ENCODE measurements at regions not wholly inside any gene's neighbourhood (a gene's known extent, or its start where the extent isn't known, plus 50 kb on each side); places are given as distances from the start of the nearest gene placed in this dataset.

GRCh38 chr10:31172925-31173324, 141.3 kb upstream of the ZNF438 start:
- CTCF ChIA-PET = no interaction called here
- H3K4me3 ChIP-seq = no peak overlapping the region
- no peaks in the 10 kb centered on the region for H3K9me2 ChIP-seq (ENCODE audit: insufficient read depth)
- intact Hi-C loops (cut with micrococcal nuclease; ENCODE audit: unreplicated experiment) = no loop called here
- no peaks in the 10 kb centered on the region for H3K4me1 ChIP-seq (replicated peaks; ENCODE audit: insufficient read depth)
- no peaks in the 10 kb centered on the region for H3K36me3 ChIP-seq (ENCODE audit: low read depth)
- no peaks in the 10 kb centered on the region for H3F3A ChIP-seq (ENCODE audit: insufficient read depth, low read depth)
- no peaks in the 10 kb centered on the region for H3K27me3 ChIP-seq (ENCODE audit: insufficient read depth, low read depth)
- TF ChIP-seq EZH2 (IDR thresholded peaks at IDR 0.05; ENCODE audit: low read depth) = no peak
- TF ChIP-seq, protein P1, sequence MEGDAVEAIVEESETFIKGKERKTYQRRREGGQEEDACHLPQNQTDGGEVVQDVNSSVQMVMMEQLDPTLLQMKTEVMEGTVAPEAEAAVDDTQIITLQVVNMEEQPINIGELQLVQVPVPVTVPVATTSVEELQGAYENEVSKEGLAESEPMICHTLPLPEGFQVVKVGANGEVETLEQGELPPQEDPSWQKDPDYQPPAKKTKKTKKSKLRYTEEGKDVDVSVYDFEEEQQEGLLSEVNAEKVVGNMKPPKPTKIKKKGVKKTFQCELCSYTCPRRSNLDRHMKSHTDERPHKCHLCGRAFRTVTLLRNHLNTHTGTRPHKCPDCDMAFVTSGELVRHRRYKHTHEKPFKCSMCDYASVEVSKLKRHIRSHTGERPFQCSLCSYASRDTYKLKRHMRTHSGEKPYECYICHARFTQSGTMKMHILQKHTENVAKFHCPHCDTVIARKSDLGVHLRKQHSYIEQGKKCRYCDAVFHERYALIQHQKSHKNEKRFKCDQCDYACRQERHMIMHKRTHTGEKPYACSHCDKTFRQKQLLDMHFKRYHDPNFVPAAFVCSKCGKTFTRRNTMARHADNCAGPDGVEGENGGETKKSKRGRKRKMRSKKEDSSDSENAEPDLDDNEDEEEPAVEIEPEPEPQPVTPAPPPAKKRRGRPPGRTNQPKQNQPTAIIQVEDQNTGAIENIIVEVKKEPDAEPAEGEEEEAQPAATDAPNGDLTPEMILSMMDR (conservative IDR thresholded peaks at IDR 0.05) = no peak
- H3K4me2 ChIP-seq = no peak overlapping the region
- POLR2A ChIA-PET (ENCODE audit: unreplicated experiment) = no interaction called here
- no peak overlapping the region for H3K27ac ChIP-seq
- no peaks in the 10 kb centered on the region for H3K79me2 ChIP-seq (ENCODE audit: low read depth)
- BruUV-seq (replicated peaks) = no TSS peak
- DNase-seq = no peak
- no peak overlapping the region for H2AFZ ChIP-seq
- H3K9me3 ChIP-seq (ENCODE audit: insufficient read depth, low read depth) = no peaks in the 10 kb centered on the region; the same call in 1 of the 2 replicates
- no peaks in the 10 kb centered on the region for H4K20me1 ChIP-seq (ENCODE audit: insufficient read depth)

DNA sequence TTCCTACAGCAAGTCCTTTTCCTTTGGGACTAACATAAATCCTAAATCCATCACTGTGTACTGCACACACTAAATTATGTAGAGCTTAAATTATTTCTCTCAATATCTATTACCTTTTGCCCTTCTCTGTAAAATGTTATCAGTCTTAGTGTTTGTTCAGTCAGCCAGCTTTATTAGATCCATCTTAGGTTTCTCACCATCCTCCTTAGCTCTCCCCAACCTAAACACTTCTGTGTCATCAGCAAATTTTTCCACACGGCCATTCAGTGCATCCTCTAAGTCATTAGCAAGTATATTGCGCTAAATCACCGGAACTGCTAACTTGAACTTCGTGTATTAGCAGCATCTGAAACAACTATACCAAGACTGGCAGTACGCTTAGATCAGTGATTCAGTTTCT, 142.1 kb upstream of the ZNF438 start:
- POLR2A ChIA-PET (ENCODE audit: unreplicated experiment) = no interaction called here
- Histone ChIP-seq H3K4me1 (replicated peaks; ENCODE audit: insufficient read depth) (no peaks in the 10 kb centered on the region), H2AFZ (no peak overlapping the region), H3F3A (ENCODE audit: insufficient read depth, low read depth) (no peaks in the 10 kb centered on the region), H3K36me3 (ENCODE audit: low read depth) (no peaks in the 10 kb centered on the region), H3K79me2 (ENCODE audit: low read depth) (no peaks in the 10 kb centered on the region), H3K27ac (no peak overlapping the region), H3K27me3 (ENCODE audit: insufficient read depth, low read depth) (no peaks in the 10 kb centered on the region), H4K20me1 (ENCODE audit: insufficient read depth) (no peaks in the 10 kb centered on the region), H3K9me2 (ENCODE audit: insufficient read depth) (no peaks in the 10 kb centered on the region), H3K4me2 (no peak overlapping the region), H3K9me3 (ENCODE audit: insufficient read depth, low read depth) (no peaks in the 10 kb centered on the region; the same call in 1 of the 2 replicates), H3K4me3 (no peak overlapping the region)
- BruUV-seq (replicated peaks) = no TSS peak
- TF ChIP-seq EZH2 (IDR thresholded peaks at IDR 0.05; ENCODE audit: low read depth) = no peak
- TF ChIP-seq, protein P1 (conservative IDR thresholded peaks at IDR 0.05) = no peak
- CTCF ChIA-PET = no interaction called here
- DNase-seq = no peak
- intact Hi-C loops (cut with micrococcal nuclease; ENCODE audit: unreplicated experiment) = no loop called here

DNA sequence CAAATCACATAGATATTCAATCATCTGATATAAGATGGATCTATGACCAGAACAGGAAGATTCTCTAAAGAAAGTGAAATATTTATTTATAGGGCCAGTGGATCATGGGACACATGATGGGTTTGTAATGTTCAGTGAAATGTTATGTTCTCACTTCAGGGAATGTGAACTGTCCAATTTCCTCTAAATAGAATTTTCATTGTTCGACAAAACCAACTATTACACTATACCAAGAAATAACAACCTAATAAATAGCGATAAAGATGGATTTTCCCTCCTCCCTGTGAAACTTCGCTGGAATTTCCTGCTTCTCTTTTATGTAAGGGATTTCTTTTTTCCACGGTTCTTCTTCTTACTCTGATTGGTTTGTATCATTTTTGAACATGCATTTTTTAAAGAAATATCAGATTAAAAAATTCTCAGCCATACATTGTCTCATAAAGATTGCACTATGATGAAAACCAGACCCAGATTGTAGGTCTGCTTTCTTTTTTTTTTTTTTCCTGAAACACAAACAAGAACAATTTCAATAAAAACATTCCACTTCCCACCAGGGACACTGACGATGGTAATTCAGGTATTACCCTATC, 139.8 kb upstream of the ZEB1 start:
- ChIA-PET POLR2A (ENCODE audit: unreplicated experiment) (no interaction called here), CTCF (no interaction called here)
- intact Hi-C loops (cut with micrococcal nuclease; ENCODE audit: unreplicated experiment) = no loop called here
- H3F3A ChIP-seq (ENCODE audit: insufficient read depth, low read depth) = no peaks in the 10 kb centered on the region
- H3K36me3 ChIP-seq (ENCODE audit: low read depth) = no peaks in the 10 kb centered on the region
- H3K4me1 ChIP-seq (replicated peaks; ENCODE audit: insufficient read depth) = no peaks in the 10 kb centered on the region
- TF ChIP-seq, protein P1 (conservative IDR thresholded peaks at IDR 0.05) = no peak
- TF ChIP-seq EZH2 (IDR thresholded peaks at IDR 0.05; ENCODE audit: low read depth) = no peak
- H3K27ac ChIP-seq = no peak overlapping the region
- H3K27me3 ChIP-seq (ENCODE audit: insufficient read depth, low read depth) = no peaks in the 10 kb centered on the region
- no TSS peak for BruUV-seq (replicated peaks)
- DNase-seq = no peak
- no peaks in the 10 kb centered on the region for H3K9me3 ChIP-seq (ENCODE audit: insufficient read depth, low read depth)
- no peak overlapping the region for H2AFZ ChIP-seq
- H3K79me2 ChIP-seq (ENCODE audit: low read depth) = no peaks in the 10 kb centered on the region
- no peaks in the 10 kb centered on the region for H3K9me2 ChIP-seq (ENCODE audit: insufficient read depth)
- H4K20me1 ChIP-seq (ENCODE audit: insufficient read depth) = no peaks in the 10 kb centered on the region
- no peak overlapping the region for H3K4me2 ChIP-seq
- H3K4me3 ChIP-seq = no peak overlapping the region

Measured in PC-9 (cell line).